Cerebellar cortex (tissue), 1 donor: ENCODE measurements at regions not wholly inside any gene's neighbourhood (a gene's known extent, or its start where the extent isn't known, plus 50 kb on each side); places are given as distances from the start of the nearest gene placed in this dataset.

ENCODE experiments used
- DNase-seq: peaks from one replicate; pipeline ENCODE4 v3.0.0-alpha.2; 2015; ENCODE audit warnings: low spot score

GRCh38 chr5:175388531-175388930 is 55.5 kb downstream of the DRD1 start:
- DNase-seq, result no peak

DNA sequence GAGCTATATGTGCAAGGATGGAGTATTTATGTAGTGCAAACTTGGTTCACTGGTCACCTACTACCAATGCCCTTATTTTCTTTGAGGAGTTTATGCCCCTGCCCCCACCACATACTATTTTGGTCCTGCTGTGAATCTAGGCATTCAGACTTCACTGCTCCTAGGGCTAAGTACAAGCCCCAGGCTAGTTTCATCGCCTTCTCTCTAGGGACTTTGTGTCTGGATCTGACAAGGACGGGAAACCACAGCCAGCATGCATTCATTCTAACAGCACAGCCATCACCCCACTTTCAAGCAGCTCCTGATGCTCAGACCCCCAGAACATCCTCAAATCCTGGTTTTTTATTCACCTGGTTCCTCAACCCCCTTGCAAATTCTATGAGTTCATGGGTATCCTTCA is 56.8 kb downstream of the DRD1 start:
- no peak for DNase-seq

GRCh38 chr5:175386526-175386925 is 57.5 kb downstream of the DRD1 start:
- DNase-seq, result no peak

- DNase-seq, result no peak
Measured at GRCh38 chr5:175385691-175386362, 58.2 kb downstream of the DRD1 start.

GRCh38 chr5:175384724-175385552 is 59.0 kb downstream of the DRD1 start:
- DNase-seq, result no peak

DNA sequence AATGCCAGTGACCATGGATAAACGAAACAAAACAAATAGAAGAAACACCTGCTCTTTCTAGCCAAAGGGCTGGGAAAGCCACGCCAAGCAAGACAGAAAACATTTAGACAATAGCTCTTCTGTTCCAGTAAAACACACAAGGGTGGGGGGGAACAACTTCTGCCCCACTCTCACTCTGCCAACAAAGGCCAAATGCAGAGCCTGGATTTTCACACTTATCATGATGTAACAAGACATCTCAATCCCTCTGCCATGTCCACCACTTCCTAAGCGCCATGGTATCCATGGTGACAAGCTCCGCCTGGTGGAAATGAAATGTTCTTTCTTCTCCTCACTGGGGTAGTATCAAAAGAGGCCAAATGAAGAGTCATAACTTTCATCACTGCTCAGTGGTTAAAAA is 60.6 kb downstream of the DRD1 start:
- no peak for DNase-seq

- DNase-seq, result no peak
Measured at GRCh38 chr5:175382171-175382570, 61.8 kb downstream of the DRD1 start.

DNA sequence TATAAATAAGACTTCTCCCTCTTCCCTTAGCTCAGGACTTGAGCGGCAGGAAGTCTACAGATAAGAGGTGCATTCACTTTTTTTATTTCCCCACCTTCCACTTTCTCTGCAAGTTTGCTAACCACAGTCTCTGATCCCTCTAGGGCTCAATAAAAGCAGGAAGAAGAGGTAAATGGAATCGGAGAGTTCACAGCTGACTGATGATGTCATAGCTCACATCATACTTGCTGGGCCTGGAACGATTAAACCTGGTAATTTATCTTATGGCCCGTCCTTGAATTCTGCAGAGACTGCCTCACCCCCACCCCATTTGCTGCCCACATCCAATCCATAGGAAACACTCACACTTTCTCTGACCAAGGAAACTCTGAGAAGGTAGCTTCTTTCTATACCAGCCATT is 62.9 kb downstream of the DRD1 start:
- no peak for DNase-seq

GRCh38 chr5:175380701-175381100 is 63.3 kb downstream of the DRD1 start:
- no peak for DNase-seq

GRCh38 chr5:175379867-175380266 is 64.1 kb downstream of the DRD1 start:
- no peak for DNase-seq

GRCh38 chr5:175378444-175379028 is 65.4 kb downstream of the DRD1 start:
- no peak for DNase-seq

DNA sequence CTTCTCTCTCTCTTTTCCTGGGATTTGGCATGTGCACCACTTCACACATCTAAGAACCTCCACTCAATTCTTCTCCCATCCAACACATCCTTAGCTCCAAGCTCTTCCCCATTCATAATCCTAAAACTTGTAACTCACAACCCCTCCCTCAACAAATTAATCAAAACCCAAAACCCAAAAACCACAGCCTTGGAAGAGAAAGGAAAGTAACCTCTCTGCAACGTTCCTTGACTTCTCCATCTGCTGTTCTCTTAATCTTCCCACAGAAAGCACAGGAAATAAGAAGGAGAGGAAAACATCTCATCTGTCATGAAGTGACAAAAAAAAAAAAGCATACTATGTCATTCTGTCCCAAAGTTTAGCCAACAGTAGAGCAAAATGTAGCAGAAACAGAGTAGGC is 66.2 kb downstream of the DRD1 start:
- no peak for DNase-seq

GRCh38 chr5:175374166-175374875 is 69.7 kb downstream of the DRD1 start:
- no peak for DNase-seq

GRCh38 chr5:175365866-175366265 is 78.1 kb downstream of the DRD1 start:
- DNase-seq, result no peak

- no peak for DNase-seq
Measured at GRCh38 chr5:175363300-175363699, 80.7 kb downstream of the DRD1 start.

DNA sequence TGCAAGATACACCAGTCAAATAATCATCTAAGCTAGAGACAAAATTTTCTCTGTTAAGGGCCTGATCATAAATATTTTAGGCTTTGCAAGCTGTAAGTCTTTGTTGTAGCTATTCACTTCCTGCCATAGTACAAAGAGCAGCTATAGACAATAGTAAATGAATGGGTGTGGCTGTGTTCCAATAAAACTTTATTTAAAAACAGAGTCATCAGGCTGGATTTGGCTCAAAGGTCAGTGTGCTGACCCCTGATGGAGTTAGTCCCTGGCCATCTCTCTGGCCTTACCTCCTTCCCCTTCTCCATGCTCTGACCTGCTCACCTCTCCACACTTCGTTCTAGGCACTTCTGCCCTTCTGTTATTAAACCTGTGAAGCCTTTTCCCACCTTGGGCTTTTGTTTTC is 86.0 kb downstream of the DRD1 start:
- no peak for DNase-seq

- DNase-seq, result no peak
Measured at GRCh38 chr5:175356428-175356827, 87.6 kb downstream of the DRD1 start.

- DNase-seq, result no peak
Measured at GRCh38 chr5:175354964-175355363, 89.0 kb downstream of the DRD1 start.

DNA sequence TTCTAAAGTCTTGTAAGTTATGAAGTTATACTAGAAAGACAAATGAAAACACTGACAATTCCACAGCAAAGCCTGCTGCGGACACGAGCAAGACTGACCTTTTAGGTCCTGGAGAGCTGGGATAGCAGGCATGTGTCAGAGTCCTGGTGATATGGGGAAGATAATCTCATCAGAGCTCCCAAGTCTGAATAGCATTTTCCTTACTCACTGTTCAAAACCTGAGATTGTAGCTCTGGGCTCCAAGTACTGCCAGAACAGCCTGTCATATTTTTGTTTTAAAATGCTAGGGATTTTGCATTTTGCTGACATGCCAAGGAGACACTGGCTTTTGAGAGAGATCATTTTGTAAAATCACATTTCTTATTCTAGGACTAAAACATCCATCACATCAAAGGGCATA is 90.1 kb downstream of the DRD1 start:
- no peak for DNase-seq

DNA sequence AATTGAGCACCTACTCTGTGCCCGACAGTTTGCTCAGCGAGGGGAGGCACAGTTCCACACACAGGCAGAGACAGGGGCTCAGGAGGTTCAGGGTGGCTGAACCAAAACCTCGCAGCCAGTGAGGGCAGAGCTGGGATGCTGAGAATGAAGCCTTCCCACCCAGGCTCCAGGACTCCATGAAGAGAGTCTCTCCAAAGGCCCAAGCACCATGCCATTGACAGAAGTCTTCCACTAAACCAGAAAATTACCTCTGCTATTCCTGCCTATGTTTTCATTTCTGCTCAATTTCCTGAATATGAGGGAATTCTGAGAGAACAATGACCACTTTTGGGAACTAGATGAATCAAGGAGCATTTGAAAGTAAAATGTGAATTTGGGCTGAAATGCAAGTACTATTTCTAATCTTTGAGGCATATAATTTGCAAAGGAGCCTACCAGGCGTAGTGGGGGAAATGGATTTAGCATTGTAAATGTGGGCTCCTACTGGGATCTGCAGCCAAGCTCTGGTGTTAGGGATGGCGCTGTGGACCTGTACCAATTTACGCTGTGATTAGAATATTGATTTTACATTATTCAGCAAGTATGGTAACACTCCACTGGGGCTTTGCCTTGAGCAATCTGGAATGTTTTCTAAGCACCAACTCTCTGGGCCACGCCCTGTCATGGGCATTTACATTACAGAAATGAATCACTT is 91.9 kb downstream of the DRD1 start:
- DNase-seq, result no peak

- DNase-seq, result no peak
Measured at GRCh38 chr5:175351126-175351525, 92.9 kb downstream of the DRD1 start.

GRCh38 chr5:175347931-175348330 is 96.1 kb downstream of the DRD1 start:
- DNase-seq, result no peak
